Adrenal gland (tissue), 9 donors: ENCODE measurements at regions not wholly inside any gene's neighbourhood (a gene's known extent, or its start where the extent isn't known, plus 50 kb on each side); places are given as distances from the start of the nearest gene placed in this dataset.

ENCODE experiments used
- DNase-seq, 7 donors: peaks; one replicate each; pipeline ENCODE4 v3.0.0-alpha.2; 2019 to 2020
- H3K27ac ChIP-seq, 5 donors: fragments of 200-600 bp; sonication (generic) in 4 of 5; 1 replicate in 3 of 5; 2 replicates in 2 of 5; pipeline versions ENCODE4 v1.5.1 to v1.8.0; 2016 to 2020; ENCODE audit warnings: mild to moderate bottlenecking in 1 of 5
- H3K27me3 ChIP-seq: fragments of 200-600 bp; 2 replicates; pipeline ENCODE4 v1.8.0; 2021
- H3K36me3 ChIP-seq, 2 donors: fragments of 200-600 bp; replicated peaks in 1 of 2; 1 replicate in 1 of 2; 2 replicates in 1 of 2; pipeline versions ENCODE4 v1.5.1 to v1.8.0; 2018 to 2022
- H3K4me1 ChIP-seq, 2 donors: fragments of 200-600 bp; replicated peaks in 1 of 2; 1 replicate in 1 of 2; 2 replicates in 1 of 2; pipeline versions ENCODE4 v1.5.1 to v1.8.0; 2018 to 2021
- H3K4me3 ChIP-seq, 4 donors: fragments of 200-600 bp; sonication (generic) in 3 of 4; one replicate each; pipeline ENCODE4 v1.5.1; 2016 to 2018
- H3K9me3 ChIP-seq, 3 donors: fragments of 200-600 bp; sonication (generic) in 1 of 3; replicated peaks in 1 of 3; 1 replicate in 2 of 3; 2 replicates in 1 of 3; pipeline versions ENCODE4 v1.5.1 to v1.8.0; 2016 to 2021
- POLR2A ChIP-seq, 2 donors: fragments of 450-650 bp; IDR thresholded peaks; one replicate each; pipeline ENCODE4 v1.6.1; 2017; ENCODE audit warnings: antibody characterized with exemption in 2 of 2, mild to moderate bottlenecking in 2 of 2, moderate library complexity in 1 of 2
- WGBS, 4 donors: extraction: QIAGEN DNeasy Blood & Tissue Kit in 2 of 4; methylation state at CpG; one replicate each; pipeline versions ENCODE4 v1.1.5 to v1.1.7; 2013 to 2017; 5-methylcytosine and 5-hydroxymethylcytosine counted together
- intact Hi-C, 2 donors: fragments of 100-400 bp; cut with DNase I; formaldehyde crosslinking; loops; one replicate each; pipeline versions ENCODE4 v1.14.1 to v1.15.0; 2022 to 2023
- TF ChIP-seq, protein P1 (sequence below), 6 experiments: fragments of 450-650 bp in 4 of 6; fragments of 200-600 bp in 2 of 6; sonication (generic) in 1 of 6; IDR thresholded peaks; 1 replicate in 5 of 6; 2 replicates in 1 of 6; pipeline versions ENCODE4 v1.5.1 to v1.8.0; 2016 to 2021; ENCODE audit warnings: antibody characterized with exemption in 6 of 6, mild to moderate bottlenecking in 2 of 6, moderate library complexity in 1 of 6
- donor health status: healthy with polysubstance abuse.
- donor health status: Bipolar disorder and iron deficiency.
- donor health status: DM: yes; HTN: yes; CAD: no.
- donor health status: DM: no; HTN: no; CAD: no.
- donor health status: DM: no; HTN: no; CAD: no.

DNA sequence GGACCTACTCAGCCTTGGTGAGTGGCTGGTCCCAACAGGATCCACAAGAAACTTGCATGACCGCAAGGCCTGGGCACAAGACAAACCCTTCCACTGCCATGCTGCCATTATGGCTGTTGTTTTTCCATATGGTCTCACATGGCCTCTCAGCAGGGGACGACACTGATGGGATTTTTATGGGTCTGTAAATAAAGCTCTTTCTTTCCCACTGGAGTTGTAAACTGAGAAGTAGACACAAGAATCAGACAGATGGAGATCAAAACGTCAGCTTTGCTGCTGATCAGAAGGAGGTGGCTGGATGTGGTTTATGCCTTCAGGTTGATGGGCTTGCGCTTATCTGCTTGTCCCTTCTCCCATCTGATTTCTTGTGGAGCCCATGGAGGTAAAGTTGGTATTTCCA, 138.1 kb upstream of the KCNJ6 start:
- Histone ChIP-seq H3K9me3 (no peaks in the 10 kb centered on the region), H3K27ac (no peak overlapping the region), H3K36me3 (no peaks in the 10 kb centered on the region), H3K4me3 (no peak overlapping the region), H3K4me1 (no peaks in the 10 kb centered on the region), H3K27me3 (no peaks in the 10 kb centered on the region)
- 66 to 78% (median 73%) methylated on average over 4 of the region's 4 CpGs for WGBS, 4 donors
- no peak for DNase-seq
- no peak for TF ChIP-seq POLR2A (IDR thresholded peaks at IDR 0.05)
- intact Hi-C loops: no loop called here

DNA sequence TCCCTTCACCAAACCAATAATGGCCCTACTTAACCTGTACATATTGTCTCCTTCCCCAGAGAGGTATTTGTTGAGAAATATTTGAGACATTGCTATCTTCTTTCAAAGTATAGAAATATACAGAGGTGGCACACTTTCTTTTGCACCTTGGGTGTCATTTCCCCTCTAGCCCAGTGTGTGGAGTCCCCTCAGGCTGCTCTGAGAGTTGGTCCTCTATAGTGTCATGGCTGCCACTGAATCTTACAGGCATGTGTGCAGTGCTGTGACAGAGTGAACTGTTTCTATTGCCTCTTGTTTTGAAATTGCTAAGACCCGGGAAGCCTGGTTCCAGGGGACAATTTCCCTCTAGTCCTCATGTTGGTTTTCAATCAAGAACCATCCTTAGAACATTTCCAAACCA, 140.2 kb upstream of the KCNJ6 start:
- TF ChIP-seq, protein P1, sequence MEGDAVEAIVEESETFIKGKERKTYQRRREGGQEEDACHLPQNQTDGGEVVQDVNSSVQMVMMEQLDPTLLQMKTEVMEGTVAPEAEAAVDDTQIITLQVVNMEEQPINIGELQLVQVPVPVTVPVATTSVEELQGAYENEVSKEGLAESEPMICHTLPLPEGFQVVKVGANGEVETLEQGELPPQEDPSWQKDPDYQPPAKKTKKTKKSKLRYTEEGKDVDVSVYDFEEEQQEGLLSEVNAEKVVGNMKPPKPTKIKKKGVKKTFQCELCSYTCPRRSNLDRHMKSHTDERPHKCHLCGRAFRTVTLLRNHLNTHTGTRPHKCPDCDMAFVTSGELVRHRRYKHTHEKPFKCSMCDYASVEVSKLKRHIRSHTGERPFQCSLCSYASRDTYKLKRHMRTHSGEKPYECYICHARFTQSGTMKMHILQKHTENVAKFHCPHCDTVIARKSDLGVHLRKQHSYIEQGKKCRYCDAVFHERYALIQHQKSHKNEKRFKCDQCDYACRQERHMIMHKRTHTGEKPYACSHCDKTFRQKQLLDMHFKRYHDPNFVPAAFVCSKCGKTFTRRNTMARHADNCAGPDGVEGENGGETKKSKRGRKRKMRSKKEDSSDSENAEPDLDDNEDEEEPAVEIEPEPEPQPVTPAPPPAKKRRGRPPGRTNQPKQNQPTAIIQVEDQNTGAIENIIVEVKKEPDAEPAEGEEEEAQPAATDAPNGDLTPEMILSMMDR (IDR thresholded peaks at IDR 0.05): no peak
- TF ChIP-seq POLR2A (IDR thresholded peaks at IDR 0.05): no peak
- WGBS, 4 donors: 71 to 91% (median 79%) methylated on average over 1 of the region's 1 CpG
- Histone ChIP-seq H3K4me1 (no peaks in the 10 kb centered on the region), H3K4me3 (no peak overlapping the region), H3K27me3 (no peaks in the 10 kb centered on the region), H3K36me3 (no peaks in the 10 kb centered on the region), H3K27ac (no peak overlapping the region), H3K9me3 (no peaks in the 10 kb centered on the region)
- no peak for DNase-seq
- intact Hi-C loops: no loop called here

DNA sequence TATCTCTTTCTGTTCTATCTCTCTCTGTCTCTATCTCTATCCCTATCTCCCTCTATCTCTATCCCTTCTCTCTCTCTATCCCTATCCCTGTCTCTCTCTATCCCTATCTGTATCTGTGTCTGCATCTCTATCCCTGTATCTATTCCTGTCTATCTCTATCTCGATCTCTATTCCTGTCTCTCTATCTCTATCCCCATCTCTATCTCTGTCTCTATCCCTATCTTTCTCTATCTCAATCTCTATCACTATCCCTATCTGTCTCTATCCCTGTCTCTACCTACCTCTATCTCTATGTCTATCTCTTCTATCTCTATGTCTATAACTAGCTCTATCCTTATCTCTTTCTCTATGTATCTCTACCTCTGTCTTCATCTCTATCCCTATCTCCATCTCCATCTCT, 141.4 kb upstream of the KCNJ6 start:
- no peaks in the 10 kb centered on the region for H3K27me3 ChIP-seq
- intact Hi-C loops: no loop called here
- WGBS, 4 donors: 78 to 97% (median 86%) methylated on average over 1 of the region's 1 CpG

DNA sequence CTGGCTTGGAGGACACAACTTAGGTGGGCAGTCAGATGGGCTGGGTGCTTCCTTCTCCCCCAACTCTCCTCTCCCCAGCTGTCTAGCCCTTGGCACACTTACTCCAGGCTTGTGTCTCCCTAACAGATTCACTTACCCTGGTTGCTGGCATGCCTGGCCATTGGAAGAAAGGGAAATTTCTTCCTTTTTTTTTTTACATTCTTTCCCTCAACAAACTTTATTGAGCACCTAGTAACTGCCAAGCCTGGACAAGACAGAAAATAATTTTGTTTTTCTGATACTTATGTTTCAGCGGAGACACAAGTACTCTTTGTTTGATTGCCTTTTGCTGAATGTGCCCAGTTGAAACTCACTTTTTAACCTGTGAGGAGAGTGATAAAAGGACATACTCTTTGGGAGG, 144.3 kb upstream of the KCNJ6 start:
- no peak overlapping the region for H3K4me3 ChIP-seq
- H3K27me3 ChIP-seq: no peaks in the 10 kb centered on the region
- H3K27ac ChIP-seq: no peak overlapping the region
- no peaks in the 10 kb centered on the region for H3K4me1 ChIP-seq
- no peaks in the 10 kb centered on the region for H3K36me3 ChIP-seq
- no peak for DNase-seq
- intact Hi-C loops: no loop called here
- 85 to 97% (median 93%) methylated on average over 1 of the region's 1 CpG for WGBS, 4 donors
- H3K9me3 ChIP-seq: no peaks in the 10 kb centered on the region
- TF ChIP-seq, protein P1 (IDR thresholded peaks at IDR 0.05): no peak
- no peak for TF ChIP-seq POLR2A (IDR thresholded peaks at IDR 0.05)

More for the DNA sequence above, 141.4 kb upstream of the KCNJ6 start:
- H3K4me1 ChIP-seq: no peaks in the 10 kb centered on the region
- no peak for DNase-seq
- no peaks in the 10 kb centered on the region for H3K9me3 ChIP-seq
- H3K27ac ChIP-seq: no peak overlapping the region
- no peak overlapping the region for H3K4me3 ChIP-seq
- no peaks in the 10 kb centered on the region for H3K36me3 ChIP-seq
- TF ChIP-seq POLR2A (IDR thresholded peaks at IDR 0.05): no peak
- TF ChIP-seq, protein P1 (IDR thresholded peaks at IDR 0.05): no peak

DNA sequence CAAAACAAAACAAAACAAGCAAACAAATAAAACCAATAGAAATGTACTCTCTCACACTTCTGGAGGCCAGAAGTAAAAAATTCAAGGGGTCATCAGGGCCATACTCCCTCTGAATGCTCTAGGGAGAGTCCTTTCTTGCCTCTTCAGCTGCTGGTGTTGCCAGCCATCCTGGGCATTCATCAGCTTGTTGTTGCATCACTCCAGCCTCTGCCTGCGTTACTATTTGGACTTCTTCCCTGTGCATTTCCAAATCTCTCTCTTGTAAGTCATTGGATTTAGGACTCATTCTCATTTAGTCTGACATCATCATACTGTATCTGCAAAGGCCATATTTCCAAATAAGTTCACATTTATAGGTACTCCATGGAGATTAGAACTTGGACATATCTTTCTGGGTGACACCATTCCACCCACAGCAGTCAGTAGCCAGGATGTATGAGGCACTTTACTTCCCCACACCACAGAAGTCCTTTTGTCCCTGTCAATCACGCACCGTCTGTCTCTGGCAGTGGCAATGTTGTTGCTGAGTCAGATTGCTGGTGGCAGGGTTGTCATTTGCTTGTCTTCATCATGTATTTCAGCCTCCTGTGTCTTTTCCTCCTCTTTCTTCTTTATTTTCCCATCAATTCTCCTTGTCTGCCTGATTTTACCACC, 151.0 kb upstream of the KCNJ6 start:
- TF ChIP-seq, protein P1 (IDR thresholded peaks at IDR 0.05): no peak
- no peak for TF ChIP-seq POLR2A (IDR thresholded peaks at IDR 0.05)
- H3K27ac ChIP-seq: no peak overlapping the region
- H3K4me3 ChIP-seq: no peak overlapping the region
- H3K36me3 ChIP-seq: no peaks in the 10 kb centered on the region
- no peak for DNase-seq
- no peaks in the 10 kb centered on the region for H3K4me1 ChIP-seq
- WGBS, 4 donors: 69 to 83% (median 71%) methylated on average over 3 of the region's 3 CpGs
- intact Hi-C loops: no loop called here
- no peaks in the 10 kb centered on the region for H3K9me3 ChIP-seq
- no peaks in the 10 kb centered on the region for H3K27me3 ChIP-seq
